ENCODE measurements at regions not wholly inside any gene's neighbourhood (a gene's known extent, or its start where the extent isn't known, plus 50 kb on each side); places are given as distances from the start of the nearest gene placed in this dataset.

DNA sequence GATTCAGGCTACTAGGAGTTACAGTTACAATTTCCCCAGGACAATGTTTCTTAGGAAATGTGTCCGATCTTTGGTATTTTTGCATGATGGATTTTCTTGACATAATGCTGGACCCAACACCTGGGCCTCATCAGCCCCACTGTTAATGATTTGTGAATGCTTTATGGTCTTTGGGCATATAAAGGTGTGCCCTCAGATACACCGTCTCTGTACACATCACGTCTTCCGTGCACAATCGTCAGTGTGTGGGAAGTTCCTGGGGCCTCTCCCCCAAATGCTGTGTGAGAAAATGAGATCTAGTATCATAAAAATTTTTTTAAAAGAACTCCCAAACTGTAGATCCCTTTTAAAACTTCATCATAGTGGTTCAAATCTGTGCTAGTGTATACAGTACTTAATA, 373.2 kb upstream of the ID4 start:
- Histone ChIP-seq H3K27me3 (no peaks in the 10 kb centered on the region), H3K9me3 (no peaks in the 10 kb centered on the region), H3K27ac (no peak overlapping the region), H3K4me3 (no peak overlapping the region), H3K36me3 (no peaks in the 10 kb centered on the region), H3K4me1 (peaks cover 0 to 10% (median 5%) of the 10 kb centered on the region in 4 donors)
- intact Hi-C loops (cut with DNase I): no loop called here
- 20 to 77% methylated on average over 5 of the region's 5 CpGs for WGBS, 2 donors
- DNase-seq: no peak
- TF ChIP-seq POLR2AphosphoS5 (IDR thresholded peaks at IDR 0.05) (no peak), POLR2A (IDR thresholded peaks at IDR 0.05) (no peak), EP300 (IDR thresholded peaks at IDR 0.05) (no peak)
- TF ChIP-seq, protein P1, sequence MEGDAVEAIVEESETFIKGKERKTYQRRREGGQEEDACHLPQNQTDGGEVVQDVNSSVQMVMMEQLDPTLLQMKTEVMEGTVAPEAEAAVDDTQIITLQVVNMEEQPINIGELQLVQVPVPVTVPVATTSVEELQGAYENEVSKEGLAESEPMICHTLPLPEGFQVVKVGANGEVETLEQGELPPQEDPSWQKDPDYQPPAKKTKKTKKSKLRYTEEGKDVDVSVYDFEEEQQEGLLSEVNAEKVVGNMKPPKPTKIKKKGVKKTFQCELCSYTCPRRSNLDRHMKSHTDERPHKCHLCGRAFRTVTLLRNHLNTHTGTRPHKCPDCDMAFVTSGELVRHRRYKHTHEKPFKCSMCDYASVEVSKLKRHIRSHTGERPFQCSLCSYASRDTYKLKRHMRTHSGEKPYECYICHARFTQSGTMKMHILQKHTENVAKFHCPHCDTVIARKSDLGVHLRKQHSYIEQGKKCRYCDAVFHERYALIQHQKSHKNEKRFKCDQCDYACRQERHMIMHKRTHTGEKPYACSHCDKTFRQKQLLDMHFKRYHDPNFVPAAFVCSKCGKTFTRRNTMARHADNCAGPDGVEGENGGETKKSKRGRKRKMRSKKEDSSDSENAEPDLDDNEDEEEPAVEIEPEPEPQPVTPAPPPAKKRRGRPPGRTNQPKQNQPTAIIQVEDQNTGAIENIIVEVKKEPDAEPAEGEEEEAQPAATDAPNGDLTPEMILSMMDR (IDR thresholded peaks at IDR 0.05): no peak

DNA sequence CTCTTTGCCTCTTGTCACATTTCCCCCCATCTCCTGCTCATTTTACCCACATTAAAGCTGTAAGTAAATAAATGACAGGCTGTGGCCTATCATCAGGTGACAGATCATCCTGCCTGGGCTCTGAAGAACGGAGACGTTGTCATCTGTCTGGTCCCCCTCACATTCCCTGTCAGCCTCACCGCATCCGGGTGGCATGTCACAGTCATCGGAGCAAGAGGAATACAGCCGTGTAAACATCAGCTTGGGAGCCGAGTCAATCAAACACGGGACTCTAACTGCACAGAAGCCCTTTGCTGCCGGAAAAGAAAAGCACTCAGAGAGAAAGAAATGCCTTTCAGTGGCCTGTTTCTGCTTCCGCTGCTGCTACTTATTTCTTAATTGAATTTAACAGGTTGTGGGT, 371.9 kb upstream of the ID4 start:
- Histone ChIP-seq H3K4me1 (peaks cover 0 to 10% (median 5%) of the 10 kb centered on the region in 4 donors), H3K27me3 (no peaks in the 10 kb centered on the region), H3K27ac (peak overlapping the region in 1 of 4 donors; percentile 4), H3K4me3 (no peak overlapping the region), H3K36me3 (no peaks in the 10 kb centered on the region), H3K9me3 (no peaks in the 10 kb centered on the region)
- no peak for DNase-seq
- 59 to 86% methylated on average over 10 of the region's 10 CpGs for WGBS, 2 donors
- intact Hi-C loops (cut with DNase I): no loop called here
- TF ChIP-seq EP300 (IDR thresholded peaks at IDR 0.05) (no peak), POLR2AphosphoS5 (IDR thresholded peaks at IDR 0.05) (no peak), POLR2A (IDR thresholded peaks at IDR 0.05) (no peak)

DNA sequence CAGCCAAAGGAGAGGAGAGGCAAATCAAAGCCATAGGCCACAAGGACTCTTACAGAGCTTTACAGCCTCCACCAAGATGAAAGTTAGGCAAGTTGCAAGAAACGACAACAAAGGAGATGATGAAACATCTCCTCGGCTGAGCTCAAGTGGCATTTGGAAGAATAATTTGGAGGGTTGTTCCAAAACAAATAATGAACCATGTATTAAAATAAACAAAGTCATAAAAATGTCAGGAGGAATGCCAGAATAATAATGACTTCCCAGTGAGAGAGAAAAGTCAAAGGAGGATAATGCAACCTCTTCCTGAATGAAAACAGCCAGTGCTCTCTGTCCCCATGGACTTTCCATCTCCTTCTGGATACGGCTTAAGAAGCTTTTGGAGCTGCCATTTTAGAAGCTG, 371.4 kb upstream of the ID4 start:
- peak overlapping the region in 1 of 4 donors; percentile 4 for H3K27ac ChIP-seq

DNA sequence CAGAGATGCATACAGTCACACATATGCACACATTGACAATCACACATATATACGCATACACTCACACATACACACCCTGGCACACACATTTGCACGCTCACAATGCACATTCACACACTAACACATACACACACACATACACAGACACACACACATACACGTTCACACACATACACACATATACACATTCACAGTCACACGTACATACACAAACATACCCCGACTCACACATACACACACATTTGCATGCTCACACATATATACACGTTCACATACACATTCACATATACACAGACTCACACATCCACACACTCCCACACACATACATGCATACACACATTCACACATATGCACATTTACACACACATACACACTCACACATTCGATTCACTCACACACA, 366.8 kb upstream of the ID4 start:
- WGBS, 2 donors: 72 to 80% methylated on average over 7 of the region's 7 CpGs
- Histone ChIP-seq H3K27me3 (no peaks in the 10 kb centered on the region), H3K27ac (no peak overlapping the region), H3K4me1 (peaks cover 0 to 5% (median 2%) of the 10 kb centered on the region in 4 donors), H3K9me3 (no peaks in the 10 kb centered on the region), H3K36me3 (no peaks in the 10 kb centered on the region), H3K4me3 (no peak overlapping the region)
- no peak for DNase-seq
- intact Hi-C loops (cut with DNase I): no loop called here
- no peak for TF ChIP-seq POLR2AphosphoS5 (IDR thresholded peaks at IDR 0.05)
- TF ChIP-seq, protein P1 (IDR thresholded peaks at IDR 0.05): no peak
- TF ChIP-seq EP300 (IDR thresholded peaks at IDR 0.05): no peak
- no peak for TF ChIP-seq POLR2A (IDR thresholded peaks at IDR 0.05)

More for the DNA sequence above, 371.4 kb upstream of the ID4 start:
- H3K36me3 ChIP-seq: no peaks in the 10 kb centered on the region
- H3K4me3 ChIP-seq: no peak overlapping the region
- intact Hi-C loops (cut with DNase I): no loop called here
- H3K27me3 ChIP-seq: no peaks in the 10 kb centered on the region
- H3K9me3 ChIP-seq: no peaks in the 10 kb centered on the region
- 56 to 74% methylated on average over 3 of the region's 3 CpGs for WGBS, 2 donors
- DNase-seq: no peak
- H3K4me1 ChIP-seq: peaks cover 0 to 10% (median 5%) of the 10 kb centered on the region in 4 donors
- TF ChIP-seq POLR2A (IDR thresholded peaks at IDR 0.05) (no peak), POLR2AphosphoS5 (IDR thresholded peaks at IDR 0.05) (peak; percentile 15 to 80 (median 64))

DNA sequence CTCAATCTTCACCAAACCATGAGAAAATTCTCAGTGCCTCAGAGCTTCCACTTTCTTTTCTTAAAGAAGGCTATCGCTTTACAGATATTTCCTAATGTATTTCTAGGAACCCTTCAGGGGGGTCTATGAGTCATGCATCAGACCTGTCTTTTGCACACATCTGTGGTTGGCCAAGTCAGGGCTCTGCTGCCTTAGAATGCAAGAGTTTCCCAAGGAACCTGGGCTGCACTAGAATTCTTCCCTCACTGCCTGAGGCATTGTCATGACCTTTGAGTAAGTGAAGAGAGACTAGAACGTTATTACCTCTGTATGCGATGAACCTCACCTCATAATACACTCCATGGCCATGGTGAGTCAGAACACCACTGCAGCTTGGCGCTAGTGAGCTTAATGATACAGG, 365.0 kb upstream of the ID4 start:
- H3K4me3 ChIP-seq: no peak overlapping the region
- no peaks in the 10 kb centered on the region for H3K27me3 ChIP-seq
- no peak overlapping the region for H3K27ac ChIP-seq
- no peaks in the 10 kb centered on the region for H3K9me3 ChIP-seq
- no peaks in the 10 kb centered on the region for H3K4me1 ChIP-seq
- intact Hi-C loops (cut with DNase I): no loop called here
- TF ChIP-seq, protein P1 (IDR thresholded peaks at IDR 0.05): no peak
- TF ChIP-seq POLR2AphosphoS5 (IDR thresholded peaks at IDR 0.05) (no peak), EP300 (IDR thresholded peaks at IDR 0.05) (no peak), POLR2A (IDR thresholded peaks at IDR 0.05) (no peak)
- DNase-seq: no peak
- 84 to 88% methylated on average over 4 of the region's 4 CpGs for WGBS, 2 donors
- no peaks in the 10 kb centered on the region for H3K36me3 ChIP-seq

DNA sequence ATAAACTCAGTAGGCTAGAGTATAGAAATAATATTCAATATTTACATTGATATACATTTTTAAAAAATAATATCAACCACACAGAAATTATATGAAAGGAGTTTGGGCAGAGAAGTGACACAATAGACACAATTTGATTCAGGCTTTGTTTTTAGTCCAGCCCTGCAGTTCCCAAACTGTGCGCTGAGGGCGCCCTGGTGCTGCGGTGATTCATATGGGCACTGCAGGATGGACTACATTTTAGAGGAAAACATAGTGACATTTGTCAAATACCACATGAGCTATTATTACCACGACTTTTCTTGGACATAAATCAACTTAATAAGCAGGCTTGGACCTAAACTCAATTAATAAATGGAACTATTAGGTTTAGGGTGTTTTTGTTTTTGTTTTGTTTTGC, 364.3 kb upstream of the ID4 start:
- DNase-seq: no peak
- intact Hi-C loops (cut with DNase I): no loop called here
- WGBS, 2 donors: 62 to 65% methylated on average over 4 of the region's 4 CpGs

More for the DNA sequence above, 364.3 kb upstream of the ID4 start:
- Histone ChIP-seq H3K9me3 (no peaks in the 10 kb centered on the region), H3K4me1 (no peaks in the 10 kb centered on the region), H3K4me3 (no peak overlapping the region), H3K27me3 (no peaks in the 10 kb centered on the region), H3K36me3 (no peaks in the 10 kb centered on the region), H3K27ac (no peak overlapping the region)
- TF ChIP-seq POLR2A (IDR thresholded peaks at IDR 0.05) (no peak), POLR2AphosphoS5 (IDR thresholded peaks at IDR 0.05) (no peak), EP300 (IDR thresholded peaks at IDR 0.05) (no peak)
- TF ChIP-seq, protein P1 (IDR thresholded peaks at IDR 0.05): no peak

Measured in sigmoid colon (tissue), 6 donors.